Uterus (tissue), 3 donors: ENCODE measurements at regions not wholly inside any gene's neighbourhood (a gene's known extent, or its start where the extent isn't known, plus 50 kb on each side); places are given as distances from the start of the nearest gene placed in this dataset.

Experiments used
- DNase-seq, 2 donors: peaks; one replicate each; pipeline ENCODE4 v3.0.0-alpha.2; 2019 to 2020
- H3K27ac ChIP-seq, 2 donors: fragments of 200-600 bp; sonication (generic); 1 replicate in 1 of 2; 2 replicates in 1 of 2; pipeline ENCODE4 v1.5.1; 2016 to 2018
- H3K27me3 ChIP-seq, 2 donors: fragments of 200-600 bp; sonication (generic); one replicate each; pipeline ENCODE4 v1.5.1; 2018 to 2019; ENCODE audit warnings: control low read depth in 1 of 2
- H3K36me3 ChIP-seq, 2 donors: fragments of 200-600 bp; sonication (generic); one replicate each; pipeline ENCODE4 v1.5.1; 2019; ENCODE audit warnings: control low read depth in 1 of 2
- H3K4me1 ChIP-seq, 2 donors: fragments of 200-600 bp; sonication (generic); one replicate each; pipeline ENCODE4 v1.5.1; 2018 to 2019; ENCODE audit warnings: control low read depth in 1 of 2
- H3K4me3 ChIP-seq, 2 donors: fragments of 200-600 bp; sonication (generic); 1 replicate in 1 of 2; 2 replicates in 1 of 2; pipeline ENCODE4 v1.5.1; 2018 to 2019; ENCODE audit warnings: mild to moderate bottlenecking in 1 of 2
- H3K9me3 ChIP-seq, 2 donors: fragments of 200-600 bp; sonication (generic); one replicate each; pipeline ENCODE4 v1.5.1; 2019; ENCODE audit warnings: control low read depth in 1 of 2
- CTCF ChIP-seq, 4 experiments: fragments of 200-600 bp in 2 of 4; fragments of 450-650 bp in 2 of 4; sonication (generic) in 2 of 4; IDR thresholded peaks; one replicate each; pipeline ENCODE4 v1.5.1; 2016 to 2019; ENCODE audit warnings: antibody characterized with exemption in 4 of 4, mild to moderate bottlenecking in 2 of 4, moderate library complexity in 1 of 4
- POLR2A ChIP-seq, 2 donors: fragments of 450-650 bp; IDR thresholded peaks; one replicate each; pipeline ENCODE4 v1.6.1; 2016; ENCODE audit warnings: antibody characterized with exemption in 2 of 2, mild to moderate bottlenecking in 1 of 2, moderate library complexity in 1 of 2
- intact Hi-C: fragments of 100-400 bp; cut with DNase I; formaldehyde crosslinking; loops from one replicate; pipeline ENCODE4 v1.15.1; 2023; ENCODE audit warnings: low total_unique reads
- donor health status: DM: yes; HTN: yes; CAD: no.

- intact Hi-C loops: no loop called here
- DNase-seq: no peak
- no peaks in the 10 kb centered on the region for H3K4me1 ChIP-seq
- TF ChIP-seq POLR2A (IDR thresholded peaks at IDR 0.05) (no peak), CTCF (IDR thresholded peaks at IDR 0.05) (no peak)
- no peaks in the 10 kb centered on the region for H3K27me3 ChIP-seq
- no peaks in the 10 kb centered on the region for H3K9me3 ChIP-seq
- no peak overlapping the region for H3K4me3 ChIP-seq
- no peak overlapping the region for H3K27ac ChIP-seq
- H3K36me3 ChIP-seq: no peaks in the 10 kb centered on the region
Measured at GRCh38 chr7:19623676-19624075, 85.2 kb downstream of the POLR1F start.

GRCh38 chr7:19621740-19622139, 87.1 kb downstream of the POLR1F start:
- intact Hi-C loops: no loop called here
- DNase-seq: no peak
- TF ChIP-seq CTCF (IDR thresholded peaks at IDR 0.05): no peak
- H3K9me3 ChIP-seq: no peaks in the 10 kb centered on the region
- no peak overlapping the region for H3K27ac ChIP-seq
- H3K27me3 ChIP-seq: no peaks in the 10 kb centered on the region
- H3K4me1 ChIP-seq: no peaks in the 10 kb centered on the region
- H3K36me3 ChIP-seq: no peaks in the 10 kb centered on the region
- H3K4me3 ChIP-seq: no peak overlapping the region

GRCh38 chr7:19620470-19620869, 88.4 kb downstream of the POLR1F start:
- no peak for TF ChIP-seq POLR2A (IDR thresholded peaks at IDR 0.05)
- no peak for TF ChIP-seq CTCF (IDR thresholded peaks at IDR 0.05)

GRCh38 chr7:19619122-19619521, 89.7 kb downstream of the POLR1F start:
- Histone ChIP-seq H3K27ac (no peak overlapping the region), H3K9me3 (no peaks in the 10 kb centered on the region), H3K4me1 (no peaks in the 10 kb centered on the region), H3K36me3 (no peaks in the 10 kb centered on the region), H3K27me3 (no peaks in the 10 kb centered on the region), H3K4me3 (no peak overlapping the region)
- TF ChIP-seq POLR2A (IDR thresholded peaks at IDR 0.05) (no peak), CTCF (IDR thresholded peaks at IDR 0.05) (no peak)
- no peak for DNase-seq
- intact Hi-C loops: no loop called here

More at GRCh38 chr7:19620470-19620869, 88.4 kb downstream of the POLR1F start:
- Histone ChIP-seq H3K27me3 (no peaks in the 10 kb centered on the region), H3K4me1 (no peaks in the 10 kb centered on the region), H3K36me3 (no peaks in the 10 kb centered on the region), H3K4me3 (no peak overlapping the region), H3K9me3 (no peaks in the 10 kb centered on the region), H3K27ac (no peak overlapping the region)
- DNase-seq: no peak
- intact Hi-C loops: no loop called here

GRCh38 chr7:19617901-19618300, 90.9 kb downstream of the POLR1F start:
- intact Hi-C loops: no loop called here
- H3K27me3 ChIP-seq: no peaks in the 10 kb centered on the region
- H3K4me3 ChIP-seq: no peak overlapping the region
- H3K9me3 ChIP-seq: no peaks in the 10 kb centered on the region
- no peaks in the 10 kb centered on the region for H3K36me3 ChIP-seq
- TF ChIP-seq POLR2A (IDR thresholded peaks at IDR 0.05) (no peak), CTCF (IDR thresholded peaks at IDR 0.05) (no peak)
- H3K27ac ChIP-seq: no peak overlapping the region
- H3K4me1 ChIP-seq: no peaks in the 10 kb centered on the region
- DNase-seq: no peak
